HK-2 (cell line): ENCODE measurements at regions not wholly inside any gene's neighbourhood (a gene's known extent, or its start where the extent isn't known, plus 50 kb on each side); places are given as distances from the start of the nearest gene placed in this dataset.
"Not testable (repeated sequence)": the region's sequence is repeated elsewhere in the genome, so short reads cannot be mapped to it uniquely, and the experiment has no call there.

Experiments used
- DNase-seq: peaks from one replicate; pipeline ENCODE4 v3.0.0-alpha.2; 2018; ENCODE audit not compliant: unreplicated experiment

DNA sequence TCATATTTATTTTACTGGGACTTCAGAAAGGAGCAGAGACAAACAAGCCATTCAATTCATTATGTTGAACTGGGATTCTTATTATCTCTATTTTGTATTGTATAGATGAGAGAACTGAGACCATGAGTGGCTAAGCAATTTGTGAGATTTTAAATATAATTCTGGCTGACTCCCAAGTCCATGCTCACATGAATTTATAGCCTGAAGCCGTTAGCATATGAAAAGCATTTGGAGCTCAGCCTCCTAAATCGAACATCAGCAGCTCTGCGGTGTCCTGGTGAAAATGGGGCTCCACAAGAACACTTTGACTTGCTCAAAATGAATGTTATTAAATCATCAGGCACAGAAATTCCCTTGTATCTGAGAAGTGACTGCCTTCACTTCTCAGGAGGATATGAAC, 96.8 kb upstream of the DPT start:
- DNase-seq: no peak

DNA sequence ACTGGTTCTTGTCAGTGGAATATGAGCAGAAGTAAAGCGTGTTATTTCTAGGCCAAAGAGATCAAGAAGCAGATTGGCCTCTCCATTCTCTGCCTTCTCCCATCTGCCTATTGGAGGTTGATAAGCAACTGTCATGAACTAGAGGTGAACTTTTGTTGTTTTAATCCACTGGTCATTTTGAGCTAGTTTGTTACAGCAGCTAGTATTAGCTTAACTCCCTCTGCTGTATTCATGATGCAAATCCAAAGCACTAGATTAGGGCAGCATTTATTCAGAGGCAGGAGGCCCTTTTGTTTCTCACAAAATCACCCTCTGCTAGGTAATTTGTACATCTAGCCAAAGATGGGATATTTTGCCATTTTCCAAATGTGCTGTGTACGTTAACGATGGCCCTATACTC, 97.3 kb upstream of the DPT start:
- DNase-seq: no peak

DNA sequence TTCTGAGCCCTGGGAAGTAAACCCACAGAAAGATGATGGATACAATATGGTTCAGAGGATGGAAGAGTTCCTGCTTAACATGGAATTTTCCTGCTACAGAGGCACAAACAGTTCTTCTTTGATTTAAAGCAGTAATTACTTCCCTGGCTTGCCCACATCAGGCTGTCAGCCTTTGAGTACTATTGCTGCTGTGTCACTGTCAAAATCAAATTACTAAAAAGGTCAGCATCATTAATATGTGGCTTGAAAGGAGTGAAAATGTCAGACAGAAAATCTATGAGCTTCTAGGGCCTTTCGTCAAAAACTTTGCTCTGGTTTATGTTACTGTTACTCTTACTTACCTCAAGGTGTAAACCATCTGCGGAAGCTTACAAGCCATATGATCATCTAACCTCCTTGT, 98.6 kb upstream of the DPT start:
- no peak for DNase-seq

GRCh38 chr1:168829876-168830275, 100.9 kb upstream of the DPT start:
- DNase-seq: no peak

DNA sequence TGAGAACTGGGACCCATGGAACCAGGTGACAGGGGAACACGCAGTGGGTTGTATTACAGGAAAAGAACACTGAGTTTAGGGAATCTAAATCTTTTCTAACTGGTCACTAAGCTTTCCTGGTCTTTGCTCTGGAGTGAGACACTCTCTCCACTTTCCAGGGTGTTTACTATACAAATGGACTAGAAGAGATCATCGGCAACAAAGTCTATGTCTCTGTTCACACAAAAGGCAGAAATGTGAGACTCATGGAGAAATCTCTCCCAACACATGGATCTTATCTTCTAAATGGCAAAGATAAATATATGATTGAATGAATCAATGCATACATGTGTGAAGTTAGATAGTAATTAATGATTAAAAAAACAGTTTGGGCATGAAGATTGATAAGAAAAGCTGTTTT, 101.6 kb upstream of the DPT start:
- no peak for DNase-seq

DNA sequence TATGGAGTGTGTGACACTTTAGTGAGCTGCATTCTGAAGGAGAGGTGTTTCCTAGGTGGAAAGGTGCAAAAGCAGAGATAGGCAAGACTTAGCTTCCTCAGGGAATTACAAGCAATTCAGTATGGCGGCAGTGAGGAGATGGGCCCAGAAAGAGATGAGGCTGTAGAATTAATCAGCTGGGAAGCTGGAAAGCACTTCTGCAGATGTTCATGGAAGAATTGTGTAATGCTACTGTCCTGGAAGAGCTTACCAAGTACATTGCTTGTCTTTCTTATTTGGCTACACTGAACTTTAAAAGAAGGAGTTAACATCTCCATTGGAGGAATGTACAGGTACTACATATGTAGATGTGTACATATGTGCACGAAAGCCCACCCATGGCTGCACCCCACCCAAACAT, 103.7 kb upstream of the DPT start:
- no peak for DNase-seq

DNA sequence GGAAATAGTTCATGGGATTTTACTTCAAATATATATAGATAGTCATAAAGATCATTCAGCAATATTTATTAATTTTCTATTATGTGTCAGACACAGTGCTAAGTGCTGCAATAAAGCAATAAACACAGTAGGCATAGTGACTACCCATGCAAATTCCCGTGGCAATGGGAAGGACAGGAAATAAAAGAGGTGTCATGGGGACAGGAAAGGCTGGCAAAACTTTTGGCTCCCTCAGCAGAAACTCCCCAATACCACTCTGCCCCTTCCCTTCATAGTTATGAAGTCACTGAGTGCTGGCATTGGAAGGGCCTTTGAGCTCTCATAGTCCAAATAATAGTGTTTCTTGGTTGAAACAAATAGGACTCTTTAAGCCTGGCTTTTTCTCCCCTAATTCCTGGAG, 104.4 kb upstream of the DPT start:
- no peak for DNase-seq

DNA sequence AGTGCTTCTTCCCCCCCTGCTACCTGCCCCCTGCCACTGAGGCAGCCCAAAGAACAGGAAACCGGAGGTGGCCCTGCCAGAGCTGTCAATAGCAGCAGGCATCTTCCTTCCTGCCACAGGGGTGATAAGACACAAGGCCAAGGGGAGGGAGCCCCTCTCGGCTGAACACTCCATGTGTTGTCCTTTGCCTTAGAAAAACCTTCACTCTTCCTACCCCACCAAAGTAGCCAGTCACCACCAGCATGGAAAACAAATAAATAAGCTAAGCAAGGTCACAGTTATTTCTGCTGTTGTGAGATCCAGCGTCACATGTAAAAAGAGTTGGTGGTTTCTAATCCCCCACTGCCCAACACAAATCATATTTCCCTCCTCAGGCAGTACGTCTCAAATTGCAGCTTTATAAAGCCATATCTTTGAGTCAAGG, 104.8 kb upstream of the DPT start:
- DNase-seq: no peak

GRCh38 chr1:168834225-168834872, 105.3 kb upstream of the DPT start:
- DNase-seq: peak; percentile 9

DNA sequence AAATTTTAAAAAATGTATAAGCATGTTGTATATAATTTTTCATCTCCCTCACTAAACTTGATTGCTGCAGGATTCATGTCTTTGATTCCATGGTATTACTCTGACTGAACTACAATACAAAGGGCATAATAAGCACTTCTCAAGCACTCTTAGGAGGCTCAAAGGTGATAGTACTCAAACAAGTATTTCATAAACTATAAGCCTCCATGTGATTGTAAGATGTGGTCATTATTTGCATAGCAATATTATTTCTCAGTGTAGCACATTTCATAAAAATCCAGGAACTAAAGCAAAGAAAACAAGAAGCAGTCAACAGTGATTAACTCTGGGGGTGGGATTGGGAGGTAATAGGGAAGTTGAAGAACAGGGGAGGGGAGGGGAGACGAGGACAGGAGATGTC, 106.2 kb upstream of the DPT start:
- no peak for DNase-seq

- no peak for DNase-seq
Measured at GRCh38 chr1:168835791-168836190, 106.8 kb upstream of the DPT start.

DNA sequence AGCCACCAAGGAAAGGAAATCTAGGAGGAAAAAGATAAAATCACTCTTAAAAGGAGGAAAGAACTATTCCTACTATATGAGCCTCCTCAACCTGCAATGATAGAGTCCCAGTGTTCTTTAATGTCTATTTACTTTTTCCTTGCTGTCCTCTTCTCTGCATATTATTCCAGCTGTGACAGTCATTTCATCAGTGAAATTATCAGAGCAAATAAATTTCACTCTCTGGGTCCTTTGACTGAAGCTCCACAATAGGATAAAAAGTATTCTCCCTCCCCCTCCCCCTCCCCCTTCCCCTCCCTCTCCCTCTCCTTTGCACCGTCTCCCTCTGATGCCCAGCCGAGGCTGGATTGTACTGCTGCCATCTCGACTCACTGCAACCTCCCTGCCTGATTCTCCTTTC, 107.5 kb upstream of the DPT start:
- DNase-seq: no peak

DNA sequence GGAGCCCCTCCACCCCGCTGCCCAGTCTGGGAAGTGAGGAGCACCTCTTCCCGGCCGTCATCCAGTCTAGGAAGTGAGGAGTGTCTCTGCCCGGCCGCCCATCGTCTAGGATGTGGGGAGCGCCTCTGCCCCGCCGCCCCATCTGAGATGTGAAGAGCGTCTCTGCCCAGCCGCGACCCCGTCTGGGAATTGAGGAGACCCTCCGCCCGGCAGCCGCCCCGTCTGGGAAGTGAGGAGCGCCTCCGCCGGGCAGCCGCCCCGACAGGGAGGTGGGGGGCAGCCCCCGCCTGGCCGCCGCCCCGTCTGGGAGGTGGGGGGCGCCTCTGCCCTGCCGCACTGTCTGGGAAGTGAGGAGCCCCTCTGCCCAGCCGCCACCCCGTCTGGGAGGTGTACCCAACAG, 108.2 kb upstream of the DPT start:
- not testable (repeated sequence) for DNase-seq

DNA sequence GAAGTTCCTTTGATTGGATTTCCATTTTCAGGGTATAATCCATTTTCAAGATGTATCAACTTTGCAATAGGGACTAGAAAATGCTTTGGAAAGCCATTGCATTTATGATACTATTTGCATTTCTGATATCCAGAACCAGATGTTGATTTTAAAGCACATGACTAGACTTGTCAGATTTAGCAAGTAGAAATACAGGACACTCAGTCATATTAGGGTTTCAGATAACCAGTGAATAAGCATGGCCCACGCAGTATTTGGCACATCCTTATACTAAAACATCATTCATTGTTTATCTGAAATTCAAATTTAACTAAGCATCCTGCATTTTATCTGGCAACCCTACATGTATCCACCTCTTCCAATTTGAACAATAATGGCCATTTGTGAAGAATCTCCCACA, 113.3 kb upstream of the DPT start:
- no peak for DNase-seq

DNA sequence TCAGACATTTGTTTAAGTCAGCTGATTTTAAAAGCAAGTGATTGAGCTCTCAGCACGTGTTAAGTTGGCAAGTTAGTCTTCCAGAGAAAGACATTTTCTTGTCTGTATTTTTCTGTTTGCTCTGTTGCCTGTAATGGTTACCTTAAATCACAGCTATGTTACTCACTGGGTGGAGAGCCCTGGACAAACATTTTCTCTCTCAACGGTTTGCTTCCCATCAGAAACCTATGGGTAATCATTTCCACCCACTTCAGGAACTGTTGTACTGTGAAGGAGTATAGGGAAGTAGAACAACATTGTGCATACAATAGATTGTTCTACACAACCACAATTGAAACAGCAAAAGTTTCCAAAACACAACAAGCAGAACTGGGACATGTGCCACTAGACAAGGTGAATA, 113.9 kb upstream of the DPT start:
- peak; percentile 13 for DNase-seq

DNA sequence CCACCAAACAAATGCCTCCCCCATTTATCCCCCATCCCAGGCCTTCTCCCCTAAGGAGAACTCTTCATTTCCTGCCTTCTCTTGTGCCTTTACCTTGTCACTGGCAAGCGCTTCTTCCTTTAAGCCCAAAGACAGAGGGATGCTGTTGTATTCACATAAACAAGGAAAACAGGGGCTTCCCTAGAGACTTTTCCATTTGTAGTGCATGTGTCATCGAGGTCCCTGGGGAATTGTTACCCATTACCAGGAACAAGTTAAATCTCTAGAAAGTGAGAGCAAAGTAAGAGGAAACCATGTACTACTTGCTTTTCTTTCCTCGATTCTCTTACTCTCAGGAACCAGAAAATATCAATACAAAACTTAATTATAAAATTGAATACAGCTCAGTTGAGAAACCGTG, 114.4 kb upstream of the DPT start:
- no peak for DNase-seq

DNA sequence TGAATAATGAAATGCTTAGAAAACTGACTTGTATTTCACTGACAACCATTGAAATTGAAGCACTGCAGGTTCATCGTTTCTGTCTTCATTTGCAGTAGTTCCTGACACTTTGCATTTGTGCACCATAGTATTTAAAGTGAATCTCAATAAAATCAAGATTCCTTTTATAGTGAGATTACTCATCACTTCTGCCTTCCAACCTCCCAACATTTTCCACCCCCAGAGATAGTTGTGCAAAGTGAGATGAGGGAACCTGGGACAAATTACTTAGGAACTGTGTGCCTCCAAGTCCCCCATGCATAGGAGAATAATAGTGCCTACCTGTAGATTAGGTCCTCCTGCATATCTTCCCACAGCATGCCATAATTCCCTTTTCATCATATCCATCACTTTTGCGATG, 114.9 kb upstream of the DPT start:
- DNase-seq: no peak

GRCh38 chr1:168845140-168845539, 116.1 kb upstream of the DPT start:
- no peak for DNase-seq

DNA sequence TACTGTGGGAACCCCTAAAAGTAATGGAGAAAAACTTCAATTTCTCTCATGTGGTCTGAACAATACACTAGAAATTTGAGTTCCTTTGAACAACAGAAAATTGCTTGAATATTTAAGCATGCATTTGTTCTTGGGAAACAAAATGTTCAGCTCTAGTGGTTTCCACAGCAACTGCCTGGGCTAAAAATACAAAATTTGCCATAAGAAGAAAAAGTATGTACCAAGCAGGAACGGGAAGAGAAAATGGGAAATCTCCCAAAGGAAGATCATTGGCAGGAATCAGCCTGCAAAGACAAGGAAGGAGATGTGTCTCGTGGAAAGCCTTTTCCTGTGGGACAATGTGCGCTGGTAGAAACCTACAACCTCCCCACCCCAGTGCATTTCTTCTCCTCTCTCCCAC, 119.0 kb upstream of the DPT start:
- no peak for DNase-seq

DNA sequence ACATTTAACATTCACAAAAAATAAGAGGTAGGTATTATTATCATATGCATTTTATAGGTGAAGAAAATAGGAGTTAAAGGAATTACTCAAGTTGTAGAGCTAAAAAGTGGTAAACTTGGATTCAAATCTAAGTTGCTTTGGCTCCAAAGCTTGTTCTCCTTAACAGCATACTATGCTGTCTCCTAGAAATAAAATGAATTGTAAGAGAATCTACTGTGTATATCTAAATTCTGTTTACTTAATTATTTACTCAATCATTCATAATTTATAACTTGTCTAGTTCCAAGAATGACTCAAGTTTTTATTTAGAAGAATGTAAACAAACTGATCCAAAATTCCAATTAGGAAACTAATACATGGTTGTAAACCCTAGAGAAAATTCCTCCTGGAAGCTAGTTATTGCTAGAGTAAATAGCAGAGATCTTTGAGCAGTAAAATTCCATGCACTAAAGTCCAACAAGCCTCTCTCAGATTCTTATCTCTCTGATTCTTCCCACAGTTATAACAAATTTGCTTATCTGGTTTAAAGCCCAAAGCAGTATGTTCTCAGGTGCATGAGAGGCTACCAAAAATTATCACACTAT, 132.5 kb upstream of the DPT start:
- no peak for DNase-seq

DNA sequence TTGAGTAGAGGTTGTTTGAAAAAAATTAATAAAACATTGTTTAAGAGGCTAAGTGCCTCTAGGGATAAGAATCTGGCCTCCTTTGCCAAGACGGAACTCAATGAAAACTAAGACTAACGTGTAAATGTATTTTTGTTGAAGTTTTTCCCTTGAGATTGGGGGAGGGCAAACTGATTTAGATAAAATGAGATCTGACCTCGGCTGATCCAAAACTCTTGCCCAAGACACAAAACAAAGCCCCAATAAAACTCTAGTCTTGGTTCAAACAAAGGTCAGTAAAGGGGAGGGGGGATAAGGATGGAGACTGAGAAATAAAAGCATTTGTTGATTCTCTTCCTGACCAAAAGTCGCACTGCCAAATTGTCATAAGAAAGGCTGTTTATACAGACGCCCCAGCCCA, 134.8 kb upstream of the DPT start:
- DNase-seq: no peak

- DNase-seq: no peak
Measured at GRCh38 chr1:168864266-168864665, 135.3 kb upstream of the DPT start.

DNA sequence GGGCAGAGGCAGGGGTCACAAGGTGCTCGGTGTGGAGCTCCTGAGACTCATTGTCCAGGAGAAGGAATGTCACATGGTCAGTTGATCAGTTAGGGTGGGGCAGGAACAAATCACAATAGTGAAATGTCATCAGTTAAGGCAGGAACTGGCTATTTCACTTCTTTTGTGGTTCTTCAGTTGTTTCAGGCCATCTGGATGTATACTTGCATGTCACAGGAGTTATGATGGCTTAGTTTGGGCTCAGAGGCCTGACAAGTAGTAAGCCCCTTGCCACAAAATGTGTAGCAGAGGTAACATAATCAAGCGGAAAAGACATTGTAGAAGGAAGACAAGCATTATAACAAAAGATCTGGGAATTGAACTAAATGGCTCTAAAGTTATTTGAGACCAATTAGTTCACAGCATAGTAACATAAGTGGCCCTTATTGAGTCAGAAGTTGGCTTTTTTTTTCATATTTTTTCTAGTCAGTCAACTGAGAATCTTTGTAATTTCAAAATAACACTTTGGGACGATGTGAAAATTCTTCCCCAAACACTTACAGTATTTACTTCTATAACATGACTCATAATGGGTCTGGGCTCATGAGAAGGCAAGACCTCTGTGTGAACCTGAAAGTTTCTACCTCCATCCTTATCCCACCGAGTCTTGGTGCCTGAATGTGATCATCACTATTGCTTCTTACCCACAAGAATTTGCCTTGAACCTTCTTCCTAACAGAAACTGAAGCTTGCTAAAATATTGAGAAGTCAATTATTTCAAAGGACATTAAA, 137.0 kb upstream of the DPT start:
- no peak for DNase-seq
